Globus pallidus (tissue), 1 donor: ENCODE measurements at regions not wholly inside any gene's neighbourhood (a gene's known extent, or its start where the extent isn't known, plus 50 kb on each side); places are given as distances from the start of the nearest gene placed in this dataset.
"Not testable (repeated sequence)": the region's sequence is repeated elsewhere in the genome, so short reads cannot be mapped to it uniquely, and the experiment has no call there.

Experiments
- DNase-seq: peaks from one replicate; pipeline ENCODE4 v3.0.0-alpha.2; 2015; ENCODE audit warnings: low spot score

- no peak for DNase-seq
These were observed 130.1 kb upstream of the SLC44A1 start for GRCh38 chr9:105114318-105114717.

- peak; percentile 16 for DNase-seq
These were observed 129.3 kb upstream of the SLC44A1 start for GRCh38 chr9:105114964-105115728.

- DNase-seq = no peak
These were observed 128.2 kb upstream of the SLC44A1 start for GRCh38 chr9:105116052-105116868.

GRCh38 chr9:105117234-105117633 lies 127.2 kb upstream of the SLC44A1 start:
- DNase-seq = peak; percentile 14

- no peak for DNase-seq
These were observed 125.8 kb upstream of the SLC44A1 start for GRCh38 chr9:105118636-105119035.

GRCh38 chr9:105119156-105119555 lies 125.3 kb upstream of the SLC44A1 start:
- DNase-seq = peak; percentile 77

- no peak for DNase-seq
These were observed 122.5 kb upstream of the SLC44A1 start for GRCh38 chr9:105121861-105122430.

GRCh38 chr9:105124598-105124997 lies 119.9 kb upstream of the SLC44A1 start:
- DNase-seq = not testable (repeated sequence)

- DNase-seq = no peak
These were observed 118.2 kb upstream of the SLC44A1 start for GRCh38 chr9:105126226-105126625.

- no peak for DNase-seq
These were observed 116.6 kb upstream of the SLC44A1 start for GRCh38 chr9:105127863-105128220.

- DNase-seq = no peak
These were observed 115.4 kb upstream of the SLC44A1 start for GRCh38 chr9:105128908-105129600.

GRCh38 chr9:105129731-105130130 lies 114.7 kb upstream of the SLC44A1 start:
- DNase-seq = no peak

GRCh38 chr9:105131981-105132380 lies 112.5 kb upstream of the SLC44A1 start:
- DNase-seq = no peak

GRCh38 chr9:105132606-105133005 lies 111.8 kb upstream of the SLC44A1 start:
- no peak for DNase-seq

GRCh38 chr9:105138306-105138801 lies 106.1 kb upstream of the SLC44A1 start:
- DNase-seq = peak; percentile 35

- no peak for DNase-seq
These were observed 103.1 kb upstream of the SLC44A1 start for GRCh38 chr9:105141146-105141975.

- DNase-seq = no peak
These were observed 102.5 kb upstream of the SLC44A1 start for GRCh38 chr9:105141976-105142250.

- DNase-seq = no peak
These were observed 101.9 kb upstream of the SLC44A1 start for GRCh38 chr9:105142406-105143135.

GRCh38 chr9:105143136-105143430 lies 101.4 kb upstream of the SLC44A1 start:
- DNase-seq = no peak

- no peak for DNase-seq
These were observed 100.4 kb upstream of the SLC44A1 start for GRCh38 chr9:105144076-105144475.

- no peak for DNase-seq
These were observed 99.6 kb upstream of the SLC44A1 start for GRCh38 chr9:105144841-105145240.
